ENCODE measurements at regions not wholly inside any gene's neighbourhood (a gene's known extent, or its start where the extent isn't known, plus 50 kb on each side); places are given as distances from the start of the nearest gene placed in this dataset.

- intact Hi-C loops (cut with micrococcal nuclease): no loop called here
- Mint-ChIP-seq H3K27me3 (peaks cover 2% of the 10 kb centered on the region), H3K27ac (no peak overlapping the region), H3K4me3 (no peak overlapping the region), H3K36me3 (ENCODE audit: low read depth) (no peaks in the 10 kb centered on the region), H3K9me3 (no peaks in the 10 kb centered on the region), H3K4me1 (no peaks in the 10 kb centered on the region)
- ChIA-PET POLR2A (no interaction called here), CTCF (no interaction called here)
- no peak for ATAC-seq (ENCODE audit: low read depth)
- TF ChIP-seq, protein P1, sequence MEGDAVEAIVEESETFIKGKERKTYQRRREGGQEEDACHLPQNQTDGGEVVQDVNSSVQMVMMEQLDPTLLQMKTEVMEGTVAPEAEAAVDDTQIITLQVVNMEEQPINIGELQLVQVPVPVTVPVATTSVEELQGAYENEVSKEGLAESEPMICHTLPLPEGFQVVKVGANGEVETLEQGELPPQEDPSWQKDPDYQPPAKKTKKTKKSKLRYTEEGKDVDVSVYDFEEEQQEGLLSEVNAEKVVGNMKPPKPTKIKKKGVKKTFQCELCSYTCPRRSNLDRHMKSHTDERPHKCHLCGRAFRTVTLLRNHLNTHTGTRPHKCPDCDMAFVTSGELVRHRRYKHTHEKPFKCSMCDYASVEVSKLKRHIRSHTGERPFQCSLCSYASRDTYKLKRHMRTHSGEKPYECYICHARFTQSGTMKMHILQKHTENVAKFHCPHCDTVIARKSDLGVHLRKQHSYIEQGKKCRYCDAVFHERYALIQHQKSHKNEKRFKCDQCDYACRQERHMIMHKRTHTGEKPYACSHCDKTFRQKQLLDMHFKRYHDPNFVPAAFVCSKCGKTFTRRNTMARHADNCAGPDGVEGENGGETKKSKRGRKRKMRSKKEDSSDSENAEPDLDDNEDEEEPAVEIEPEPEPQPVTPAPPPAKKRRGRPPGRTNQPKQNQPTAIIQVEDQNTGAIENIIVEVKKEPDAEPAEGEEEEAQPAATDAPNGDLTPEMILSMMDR (IDR thresholded peaks at IDR 0.05): no peak
- no peak for DNase-seq
These were observed 208.7 kb upstream of the GADL1 start for GRCh38 chr3:31103181-31103580.

- intact Hi-C loops (cut with micrococcal nuclease): no loop called here
- Mint-ChIP-seq H3K4me1 (no peaks in the 10 kb centered on the region), H3K9me3 (peaks cover 2% of the 10 kb centered on the region), H3K4me3 (no peak overlapping the region), H3K27ac (no peak overlapping the region), H3K36me3 (ENCODE audit: low read depth) (no peaks in the 10 kb centered on the region), H3K27me3 (peaks cover 3% of the 10 kb centered on the region)
- ATAC-seq (ENCODE audit: low read depth) (no peak), DNase-seq (no peak)
- TF ChIP-seq, protein P1 (IDR thresholded peaks at IDR 0.05): no peak
- ChIA-PET CTCF (no interaction called here), POLR2A (no interaction called here)
These were observed 209.2 kb upstream of the GADL1 start for GRCh38 chr3:31103623-31104180.

DNA sequence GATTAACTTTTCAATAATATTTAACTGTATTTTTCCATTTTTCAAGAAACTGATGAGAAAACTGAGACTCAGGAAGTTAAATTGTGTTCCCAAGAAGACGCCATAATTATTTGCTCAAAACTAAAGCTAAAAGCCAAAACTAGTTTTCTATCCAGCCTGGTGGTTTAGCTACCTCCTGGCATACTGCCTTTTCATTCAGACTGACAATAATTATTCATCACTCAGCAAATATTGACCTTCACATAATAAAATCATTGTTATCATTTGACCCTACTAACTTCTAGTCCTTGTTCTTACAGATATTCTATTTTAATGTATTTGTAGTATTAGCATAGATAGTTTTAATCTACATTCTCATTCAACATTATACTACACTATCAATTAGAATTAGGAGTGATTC lies 210.6 kb upstream of the GADL1 start:
- Mint-ChIP-seq H3K36me3 (ENCODE audit: low read depth) (no peaks in the 10 kb centered on the region), H3K4me1 (no peaks in the 10 kb centered on the region), H3K27me3 (peaks cover 7% of the 10 kb centered on the region), H3K9me3 (peaks cover 5% of the 10 kb centered on the region), H3K4me3 (no peak overlapping the region), H3K27ac (no peak overlapping the region)
- intact Hi-C loops (cut with micrococcal nuclease): no loop called here
- no peak for DNase-seq
- POLR2A ChIA-PET: no interaction called here
- CTCF ChIA-PET: interaction anchor here (1.4 kb wide), 1 partner anchor 9 kb away, joined by 3 read pairs; no protein-coding TSS in a partner anchor
- no peak for ATAC-seq (ENCODE audit: low read depth)
- TF ChIP-seq, protein P1 (IDR thresholded peaks at IDR 0.05): no peak

- Mint-ChIP-seq H3K4me3 (no peak overlapping the region), H3K27ac (no peak overlapping the region), H3K27me3 (peaks cover 7% of the 10 kb centered on the region), H3K4me1 (no peaks in the 10 kb centered on the region), H3K9me3 (peaks cover 5% of the 10 kb centered on the region), H3K36me3 (ENCODE audit: low read depth) (no peaks in the 10 kb centered on the region)
- TF ChIP-seq, protein P1 (IDR thresholded peaks at IDR 0.05): no peak
- ChIA-PET CTCF (interaction anchor here (1.4 kb wide), 1 partner anchor 9 kb away, joined by 3 read pairs; no protein-coding TSS in a partner anchor), POLR2A (no interaction called here)
- DNase-seq (no peak), ATAC-seq (ENCODE audit: low read depth) (no peak)
- intact Hi-C loops (cut with micrococcal nuclease): no loop called here
These were observed 211.1 kb upstream of the GADL1 start for GRCh38 chr3:31105438-31106077.

DNA sequence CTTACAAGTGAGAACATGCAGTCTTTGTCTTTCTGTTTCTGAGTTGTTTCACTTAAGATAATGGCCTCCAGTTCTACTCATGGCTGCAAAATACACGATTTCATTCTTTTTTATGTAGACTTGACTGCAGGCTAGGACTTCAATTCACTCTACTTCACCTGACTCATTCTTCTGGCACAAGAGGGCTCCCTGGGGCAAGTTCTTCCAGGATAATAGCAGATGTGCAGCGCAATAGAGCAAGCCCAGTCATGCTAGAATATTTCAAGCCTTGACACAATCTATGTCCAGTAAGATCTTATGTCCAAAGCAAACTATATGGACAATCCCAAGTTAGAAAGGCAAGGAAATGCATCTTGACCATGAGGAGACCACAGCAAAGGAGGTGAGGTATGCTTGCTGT lies 211.7 kb upstream of the GADL1 start:
- CTCF ChIA-PET: no interaction called here

More for the DNA sequence above, 211.7 kb upstream of the GADL1 start:
- ATAC-seq (ENCODE audit: low read depth) (no peak), DNase-seq (no peak)
- Mint-ChIP-seq H3K4me1 (no peaks in the 10 kb centered on the region), H3K27ac (no peak overlapping the region), H3K9me3 (peaks cover 5% of the 10 kb centered on the region), H3K4me3 (no peak overlapping the region), H3K27me3 (peaks cover 7% of the 10 kb centered on the region), H3K36me3 (ENCODE audit: low read depth) (no peaks in the 10 kb centered on the region)
- POLR2A ChIA-PET: no interaction called here
- TF ChIP-seq, protein P1 (IDR thresholded peaks at IDR 0.05): no peak
- intact Hi-C loops (cut with micrococcal nuclease): no loop called here

Measured in activated B cell treated with CpG ODN at 0.5 μM for 24 hours (primary cell).